NT2/D1 (cell line): ENCODE measurements at regions not wholly inside any gene's neighbourhood (a gene's known extent, or its start where the extent isn't known, plus 50 kb on each side); places are given as distances from the start of the nearest gene placed in this dataset.

Experiments used
- DNase-seq: peaks from one replicate; pipeline ENCODE4 v3.0.0-alpha.2; 2011; ENCODE audit warnings: low read depth, low spot score
- H3K27me3 ChIP-seq: 2 replicates; pipeline ENCODE4 v1.6.0; 2011; ENCODE audit warnings: mild to moderate bottlenecking; ENCODE audit not compliant: insufficient read length, insufficient read depth
- H3K36me3 ChIP-seq: 2 replicates; pipeline ENCODE4 v1.6.1; 2011; ENCODE audit warnings: mild to moderate bottlenecking, low read length, mixed read lengths; ENCODE audit not compliant: insufficient read depth, insufficient read length
- H3K4me1 ChIP-seq: 2 replicates; pipeline ENCODE4 v1.5.1; 2011; ENCODE audit not compliant: insufficient read depth, insufficient read length
- H3K4me3 ChIP-seq: 2 replicates; pipeline ENCODE4 v1.5.1; 2011; ENCODE audit warnings: low read depth; ENCODE audit not compliant: insufficient read length
- H3K9ac ChIP-seq: 2 replicates; pipeline ENCODE4 v1.6.0; 2011; ENCODE audit warnings: low read depth; ENCODE audit not compliant: insufficient read length
- H3K9me3 ChIP-seq: 2 replicates; pipeline ENCODE4 v1.5.1; 2011; ENCODE audit warnings: mild to moderate bottlenecking, low read length; ENCODE audit not compliant: insufficient read depth
- SUZ12 ChIP-seq: IDR thresholded peaks from 2 replicates; pipeline ENCODE4 v1.6.1; 2011; ENCODE audit not compliant: insufficient read length, insufficient read depth; ENCODE audit errors: extremely low read depth
- YY1 ChIP-seq: IDR thresholded peaks from 2 replicates; pipeline ENCODE4 v1.6.1; 2011; ENCODE audit not compliant: insufficient read length, insufficient read depth
- ZNF274 ChIP-seq: IDR thresholded peaks from 2 replicates; pipeline ENCODE4 v1.6.1; 2011; ENCODE audit warnings: mild to moderate bottlenecking, low read depth, low read length

DNA sequence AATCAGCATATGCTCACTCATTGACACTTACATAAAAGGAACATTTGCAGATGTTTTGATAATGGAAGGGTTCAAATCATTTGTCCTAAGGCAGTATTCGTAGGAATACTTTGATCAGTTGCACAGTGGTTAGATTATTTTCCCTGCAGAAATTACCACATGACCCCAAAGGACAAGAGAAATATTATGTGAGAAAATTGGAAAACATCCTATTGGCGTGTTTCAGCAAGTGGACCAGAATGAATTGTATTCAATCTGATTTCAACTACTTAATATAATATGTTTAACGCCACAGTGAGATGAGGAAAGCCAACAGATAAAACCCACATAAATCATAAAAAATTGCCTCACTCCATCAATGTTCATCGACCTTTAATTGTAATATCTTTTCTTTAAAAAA lies 195.0 kb upstream of the MDFIC2 start:
- H3K9ac ChIP-seq: no peak overlapping the region
- no peaks in the 10 kb centered on the region for H3K4me1 ChIP-seq
- no peak for TF ChIP-seq SUZ12
- no peak for TF ChIP-seq YY1
- no peak for TF ChIP-seq ZNF274
- H3K36me3 ChIP-seq: no peaks in the 10 kb centered on the region
- H3K27me3 ChIP-seq: no peaks in the 10 kb centered on the region
- no peak for DNase-seq
- H3K9me3 ChIP-seq: no peaks in the 10 kb centered on the region
- H3K4me3 ChIP-seq: no peak overlapping the region

DNA sequence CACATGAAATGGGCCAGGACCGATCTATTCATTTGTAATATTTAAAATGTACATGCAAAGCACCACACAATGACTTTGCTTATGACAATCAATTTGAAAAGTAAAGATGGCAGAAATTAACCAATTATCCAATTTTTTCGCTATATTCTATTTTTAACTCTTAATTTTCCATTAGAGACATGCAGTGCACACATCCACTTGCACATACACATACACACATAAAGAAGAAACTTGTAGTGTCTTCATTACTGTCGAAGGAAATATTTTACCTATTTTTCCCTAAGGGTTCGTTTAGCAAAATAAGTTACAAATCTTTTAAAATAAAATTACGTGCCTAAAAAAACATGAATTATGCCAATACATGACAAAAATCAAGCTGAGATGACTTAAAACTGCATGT lies 194.3 kb upstream of the MDFIC2 start:
- H3K27me3 ChIP-seq: no peaks in the 10 kb centered on the region
- DNase-seq: no peak

DNA sequence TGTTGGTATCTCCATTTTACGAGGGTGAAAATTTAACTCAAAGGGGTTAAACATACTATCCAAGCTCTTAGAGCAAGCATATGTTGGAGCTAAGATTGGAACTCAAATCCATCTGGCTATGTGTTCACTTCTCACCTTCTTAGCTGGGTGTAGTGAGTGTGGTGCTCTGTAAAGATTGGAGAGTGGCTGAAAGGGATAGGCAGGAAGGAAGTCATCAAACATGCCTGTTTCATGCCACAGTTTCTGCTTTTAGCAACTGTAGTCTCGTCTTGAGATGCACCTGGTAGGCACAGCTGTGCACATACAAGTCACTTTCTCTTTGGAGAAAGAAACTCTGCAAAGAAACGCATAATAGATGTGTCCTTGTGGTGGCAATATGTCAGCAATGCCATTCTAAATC lies 189.1 kb upstream of the MDFIC2 start:
- no peak for TF ChIP-seq YY1
- no peak for TF ChIP-seq SUZ12
- no peak for TF ChIP-seq ZNF274
- Histone ChIP-seq H3K9ac (no peak overlapping the region), H3K4me3 (no peak overlapping the region), H3K9me3 (no peaks in the 10 kb centered on the region), H3K36me3 (no peaks in the 10 kb centered on the region), H3K27me3 (no peaks in the 10 kb centered on the region), H3K4me1 (no peaks in the 10 kb centered on the region)
- no peak for DNase-seq

More for the DNA sequence above, 194.3 kb upstream of the MDFIC2 start:
- no peaks in the 10 kb centered on the region for H3K4me1 ChIP-seq
- no peak for TF ChIP-seq ZNF274
- no peak for TF ChIP-seq SUZ12
- TF ChIP-seq YY1: no peak
- no peaks in the 10 kb centered on the region for H3K36me3 ChIP-seq
- no peak overlapping the region for H3K4me3 ChIP-seq
- no peak overlapping the region for H3K9ac ChIP-seq
- no peaks in the 10 kb centered on the region for H3K9me3 ChIP-seq

DNA sequence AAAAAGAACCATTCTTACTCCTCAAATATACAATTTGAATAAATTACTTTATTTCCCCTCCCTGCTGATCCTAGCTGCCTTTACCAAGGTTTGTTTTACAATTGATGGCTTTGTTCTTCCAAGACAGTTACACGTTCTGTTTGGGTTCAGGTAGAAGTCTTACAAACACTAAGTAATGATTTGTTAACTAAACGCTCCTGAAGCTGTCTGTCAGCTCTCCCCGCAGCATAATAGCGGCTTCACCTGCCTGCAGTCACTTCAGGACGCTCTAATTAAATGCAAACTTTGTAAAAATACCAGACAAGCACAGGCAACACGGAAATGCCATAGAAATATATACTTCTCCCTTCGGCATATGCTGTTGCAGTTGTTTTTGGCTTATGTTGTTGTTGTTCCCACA lies 176.4 kb upstream of the MDFIC2 start:
- Histone ChIP-seq H3K36me3 (no peaks in the 10 kb centered on the region), H3K4me1 (no peaks in the 10 kb centered on the region), H3K4me3 (no peak overlapping the region), H3K27me3 (no peaks in the 10 kb centered on the region), H3K9me3 (no peaks in the 10 kb centered on the region), H3K9ac (no peak overlapping the region)
- no peak for DNase-seq
- TF ChIP-seq ZNF274: no peak
- TF ChIP-seq SUZ12: no peak
- no peak for TF ChIP-seq YY1

DNA sequence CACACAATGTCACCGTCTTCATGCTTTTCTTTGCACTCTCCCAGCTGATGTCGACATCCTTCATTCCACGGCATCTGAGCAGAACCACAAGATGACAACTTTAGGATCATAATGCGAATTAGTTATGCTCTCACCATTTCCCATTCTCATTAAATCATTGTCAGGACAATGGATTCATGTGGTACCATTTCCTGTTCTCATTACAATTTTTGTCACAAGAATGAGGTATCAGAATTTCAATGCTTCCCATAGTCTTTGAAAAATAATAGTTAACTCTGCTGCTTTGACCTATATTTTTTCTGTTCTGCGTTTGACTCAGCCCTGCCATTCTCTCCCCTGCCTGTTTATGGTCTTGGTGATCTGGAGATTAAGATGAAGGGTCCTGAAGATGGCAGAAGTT lies 175.7 kb upstream of the MDFIC2 start:
- no peak for DNase-seq
- Histone ChIP-seq H3K36me3 (no peaks in the 10 kb centered on the region), H3K9me3 (no peaks in the 10 kb centered on the region), H3K4me3 (no peak overlapping the region), H3K9ac (no peak overlapping the region), H3K27me3 (no peaks in the 10 kb centered on the region), H3K4me1 (no peaks in the 10 kb centered on the region)
- no peak for TF ChIP-seq ZNF274
- TF ChIP-seq SUZ12: no peak
- no peak for TF ChIP-seq YY1

DNA sequence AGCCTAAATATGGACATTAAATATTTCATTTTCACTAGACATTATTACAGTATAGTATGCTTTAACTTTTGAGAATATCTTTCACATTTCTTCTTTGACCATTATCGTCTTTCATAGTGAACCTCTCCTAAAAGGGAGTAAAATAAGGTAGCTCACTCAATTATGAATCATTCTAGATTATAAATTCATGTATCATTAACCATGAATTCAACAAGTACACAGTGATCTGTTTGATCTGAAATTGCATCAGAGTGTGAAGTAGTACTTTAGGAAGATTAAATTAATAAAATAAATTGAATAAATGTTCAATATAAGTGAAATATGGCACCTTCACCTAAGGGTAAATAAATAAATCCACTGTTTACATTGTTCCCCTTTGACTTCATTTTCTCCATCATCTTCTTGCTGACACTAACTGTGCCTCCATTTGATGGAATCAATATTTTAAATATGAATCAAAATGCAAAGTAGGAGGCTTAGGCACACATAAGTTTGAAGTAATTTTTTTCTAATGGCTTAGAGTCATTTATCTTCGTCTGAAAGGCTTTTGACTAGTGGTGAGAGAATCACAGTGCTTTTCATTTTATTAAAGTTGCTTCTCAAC lies 174.1 kb upstream of the MDFIC2 start:
- Histone ChIP-seq H3K4me3 (no peak overlapping the region), H3K4me1 (no peaks in the 10 kb centered on the region), H3K27me3 (no peaks in the 10 kb centered on the region), H3K9ac (no peak overlapping the region), H3K36me3 (no peaks in the 10 kb centered on the region), H3K9me3 (no peaks in the 10 kb centered on the region)
- no peak for TF ChIP-seq SUZ12
- no peak for TF ChIP-seq ZNF274
- no peak for TF ChIP-seq YY1
- DNase-seq: no peak

DNA sequence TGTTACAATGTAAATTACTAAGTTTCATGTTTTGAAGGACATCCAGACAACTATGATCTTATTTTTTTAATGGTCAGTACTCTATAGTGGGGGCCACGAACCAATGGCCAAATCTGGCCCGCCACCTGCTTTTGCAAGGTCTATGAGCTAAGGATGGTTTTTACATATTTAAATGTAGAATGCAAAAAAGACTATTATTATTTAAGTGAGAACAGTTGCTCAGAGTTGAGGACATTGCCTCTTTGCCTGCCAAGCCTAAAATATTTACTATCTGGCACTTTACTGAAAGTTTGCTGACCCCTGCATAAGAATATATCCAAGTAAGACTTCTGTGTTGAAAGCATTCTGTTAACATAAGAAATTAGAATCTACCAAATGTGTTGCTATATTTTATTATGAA lies 163.7 kb upstream of the MDFIC2 start:
- Histone ChIP-seq H3K4me3 (no peak overlapping the region), H3K27me3 (no peaks in the 10 kb centered on the region), H3K9ac (no peak overlapping the region), H3K4me1 (no peaks in the 10 kb centered on the region), H3K9me3 (peaks cover 9% of the 10 kb centered on the region; the same call in 1 of the 2 replicates), H3K36me3 (no peaks in the 10 kb centered on the region)
- peak; percentile 8 for DNase-seq
- TF ChIP-seq ZNF274 (no peak), SUZ12 (no peak), YY1 (no peak)
